HG03025 (cell line): ENCODE measurements at regions not wholly inside any gene's neighbourhood (a gene's known extent, or its start where the extent isn't known, plus 50 kb on each side); places are given as distances from the start of the nearest gene placed in this dataset.
"Not testable (repeated sequence)": the region's sequence is repeated elsewhere in the genome, so short reads cannot be mapped to it uniquely, and the experiment has no call there.

Source experiments
- ATAC-seq: cut with Tn5 transposase; IDR thresholded peaks from one replicate; pipeline ENCODE4 v1.9.1; 2021; ENCODE audit warnings: mild to moderate bottlenecking, moderate library complexity; ENCODE audit not compliant: unreplicated experiment, low FRiP score

- ATAC-seq: no peak
Observed at GRCh38 chr18:76721207-76721996, 101.0 kb upstream of the ZNF236 start.

GRCh38 chr18:76720683-76721082 lies 101.7 kb upstream of the ZNF236 start:
- ATAC-seq: no peak

- no peak for ATAC-seq
Observed at GRCh38 chr18:76715012-76715610, 107.2 kb upstream of the ZNF236 start.

- ATAC-seq: no peak
Observed at GRCh38 chr18:76713432-76713831, 108.9 kb upstream of the ZNF236 start.

GRCh38 chr18:76712511-76713140 lies 109.7 kb upstream of the ZNF236 start:
- ATAC-seq: no peak

- ATAC-seq: no peak
Observed at GRCh38 chr18:76710646-76711520, 111.5 kb upstream of the ZNF236 start.

GRCh38 chr18:76709659-76710645 lies 112.4 kb upstream of the ZNF236 start:
- ATAC-seq: peak; percentile 58

GRCh38 chr18:76708722-76709353 lies 113.5 kb upstream of the ZNF236 start:
- no peak for ATAC-seq

GRCh38 chr18:76708071-76708721 lies 114.2 kb upstream of the ZNF236 start:
- ATAC-seq: no peak

GRCh38 chr18:76707534-76707933 lies 114.8 kb upstream of the ZNF236 start:
- no peak for ATAC-seq

- not testable (repeated sequence) for ATAC-seq
Observed at GRCh38 chr18:76704589-76704988, 117.8 kb upstream of the ZNF236 start.

- ATAC-seq: no peak
Observed at GRCh38 chr18:76699923-76700322, 122.4 kb upstream of the ZNF236 start.

GRCh38 chr18:76697441-76697901 lies 124.9 kb upstream of the ZNF236 start:
- ATAC-seq: no peak

- no peak for ATAC-seq
Observed at GRCh38 chr18:76691800-76692199, 130.6 kb upstream of the ZNF236 start.

GRCh38 chr18:76689646-76690264 lies 132.6 kb upstream of the ZNF236 start:
- ATAC-seq: no peak

GRCh38 chr18:76688724-76689472 lies 133.5 kb upstream of the ZNF236 start:
- no peak for ATAC-seq

- ATAC-seq: no peak
Observed at GRCh38 chr18:76687304-76687962, 134.9 kb upstream of the ZNF236 start.
